Keratinocyte (primary cell): ENCODE measurements at regions not wholly inside any gene's neighbourhood (a gene's known extent, or its start where the extent isn't known, plus 50 kb on each side); places are given as distances from the start of the nearest gene placed in this dataset.

Experiments used
- CTCF ChIP-seq, 3 experiments: IDR thresholded peaks in 1 of 3; conservative IDR thresholded peaks in 1 of 3; optimal IDR thresholded peaks in 1 of 3; 2 replicates in 2 of 3; 3 replicates in 1 of 3; pipeline versions ENCODE3 to v1.5.1; 2011; ENCODE audit warnings: low read length in 3 of 3, mild to moderate bottlenecking in 3 of 3, moderate library complexity in 2 of 3, control low read depth in 1 of 3, inconsistent platforms in 1 of 3; ENCODE audit not compliant: insufficient read depth in 2 of 3; ENCODE audit errors: extremely low read depth in 1 of 3
- EZH2 ChIP-seq: IDR thresholded peaks from one replicate; pipeline ENCODE4 v1.6.1; 2012; ENCODE audit warnings: inconsistent platforms, mild to moderate bottlenecking, low read length, moderate library complexity

GRCh38 chrX:142002471-142002870, 98.8 kb downstream of the MAGEC1 start:
- TF ChIP-seq CTCF (optimal IDR thresholded peaks at IDR 0.05 in 1 of 3, IDR thresholded peaks at IDR 0.05 in 1 of 3, conservative IDR thresholded peaks at IDR 0.05 in 1 of 3; ENCODE audit: extremely low read depth in 1 of 3, insufficient read depth in 2 of 3, low read length in 3 of 3): no peak
- TF ChIP-seq EZH2: no peak
